A549 (cell line): ENCODE measurements at regions not wholly inside any gene's neighbourhood (a gene's known extent, or its start where the extent isn't known, plus 50 kb on each side); places are given as distances from the start of the nearest gene placed in this dataset.

Experiments
- CEBPB ChIP-seq, 2 experiments: fragments of >200 bp in 1 of 2; sonication (Bioruptor Twin) in 1 of 2; formaldehyde crosslinking in 1 of 2; IDR thresholded peaks; 2 replicates each; pipeline ENCODE4 v1.6.1; 2012 to 2016
- HDAC2 ChIP-seq: fragments of 200-600 bp; sonication (generic); IDR thresholded peaks from 2 replicates; pipeline ENCODE4 v1.6.1; 2016
- RFX5 ChIP-seq: fragments of 450-650 bp; IDR thresholded peaks from 2 replicates; pipeline ENCODE4 v1.7.1; 2014; ENCODE audit warnings: antibody characterized with exemption, mild to moderate bottlenecking, moderate library complexity
- ZFP36 ChIP-seq: fragments of 450-650 bp; IDR thresholded peaks from 2 replicates; pipeline ENCODE4 v1.6.1; 2014; ENCODE audit warnings: borderline replicate concordance; ENCODE audit not compliant: partially characterized antibody
- TF ChIP-seq, protein P1 (sequence below): fragments of >200 bp; sonication (Bioruptor Twin); formaldehyde crosslinking; IDR thresholded peaks from 3 replicates; pipeline ENCODE4 v1.5.1; 2016

DNA sequence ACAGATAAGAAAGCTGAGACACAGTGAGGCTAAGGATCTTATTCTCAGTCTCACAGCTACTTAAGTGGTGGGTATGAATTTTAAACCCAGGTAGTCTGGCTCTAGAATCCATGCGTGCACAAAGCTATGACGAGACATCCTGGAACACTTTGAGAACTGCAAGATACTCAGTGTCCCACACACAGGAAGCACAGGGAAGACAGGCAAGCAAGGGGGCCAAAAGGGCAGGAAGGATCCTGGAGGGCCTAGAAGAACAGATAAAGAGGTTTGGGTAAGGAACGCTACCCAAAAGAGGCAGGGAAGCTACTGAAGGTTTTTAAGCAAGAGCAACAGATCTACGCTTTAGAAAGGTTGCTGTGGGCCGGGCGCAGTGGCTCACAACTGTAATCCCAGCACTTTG lies 99.1 kb upstream of the HES1 start:
- TF ChIP-seq RFX5 (no peak), CEBPB (IDR thresholded peaks at IDR 0.05) (no peak), HDAC2 (no peak), ZFP36 (no peak)
- TF ChIP-seq, protein P1, sequence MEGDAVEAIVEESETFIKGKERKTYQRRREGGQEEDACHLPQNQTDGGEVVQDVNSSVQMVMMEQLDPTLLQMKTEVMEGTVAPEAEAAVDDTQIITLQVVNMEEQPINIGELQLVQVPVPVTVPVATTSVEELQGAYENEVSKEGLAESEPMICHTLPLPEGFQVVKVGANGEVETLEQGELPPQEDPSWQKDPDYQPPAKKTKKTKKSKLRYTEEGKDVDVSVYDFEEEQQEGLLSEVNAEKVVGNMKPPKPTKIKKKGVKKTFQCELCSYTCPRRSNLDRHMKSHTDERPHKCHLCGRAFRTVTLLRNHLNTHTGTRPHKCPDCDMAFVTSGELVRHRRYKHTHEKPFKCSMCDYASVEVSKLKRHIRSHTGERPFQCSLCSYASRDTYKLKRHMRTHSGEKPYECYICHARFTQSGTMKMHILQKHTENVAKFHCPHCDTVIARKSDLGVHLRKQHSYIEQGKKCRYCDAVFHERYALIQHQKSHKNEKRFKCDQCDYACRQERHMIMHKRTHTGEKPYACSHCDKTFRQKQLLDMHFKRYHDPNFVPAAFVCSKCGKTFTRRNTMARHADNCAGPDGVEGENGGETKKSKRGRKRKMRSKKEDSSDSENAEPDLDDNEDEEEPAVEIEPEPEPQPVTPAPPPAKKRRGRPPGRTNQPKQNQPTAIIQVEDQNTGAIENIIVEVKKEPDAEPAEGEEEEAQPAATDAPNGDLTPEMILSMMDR, result no peak
